Occipital lobe (tissue), 1 donor: ENCODE measurements at regions not wholly inside any gene's neighbourhood (a gene's known extent, or its start where the extent isn't known, plus 50 kb on each side); places are given as distances from the start of the nearest gene placed in this dataset.
"Not testable (repeated sequence)": the region's sequence is repeated elsewhere in the genome, so short reads cannot be mapped to it uniquely, and the experiment has no call there.

Experiments used
- DNase-seq: peaks from one replicate; lab custom pipeline; 2025; lab: John Stamatoyannopoulos, UW

DNA sequence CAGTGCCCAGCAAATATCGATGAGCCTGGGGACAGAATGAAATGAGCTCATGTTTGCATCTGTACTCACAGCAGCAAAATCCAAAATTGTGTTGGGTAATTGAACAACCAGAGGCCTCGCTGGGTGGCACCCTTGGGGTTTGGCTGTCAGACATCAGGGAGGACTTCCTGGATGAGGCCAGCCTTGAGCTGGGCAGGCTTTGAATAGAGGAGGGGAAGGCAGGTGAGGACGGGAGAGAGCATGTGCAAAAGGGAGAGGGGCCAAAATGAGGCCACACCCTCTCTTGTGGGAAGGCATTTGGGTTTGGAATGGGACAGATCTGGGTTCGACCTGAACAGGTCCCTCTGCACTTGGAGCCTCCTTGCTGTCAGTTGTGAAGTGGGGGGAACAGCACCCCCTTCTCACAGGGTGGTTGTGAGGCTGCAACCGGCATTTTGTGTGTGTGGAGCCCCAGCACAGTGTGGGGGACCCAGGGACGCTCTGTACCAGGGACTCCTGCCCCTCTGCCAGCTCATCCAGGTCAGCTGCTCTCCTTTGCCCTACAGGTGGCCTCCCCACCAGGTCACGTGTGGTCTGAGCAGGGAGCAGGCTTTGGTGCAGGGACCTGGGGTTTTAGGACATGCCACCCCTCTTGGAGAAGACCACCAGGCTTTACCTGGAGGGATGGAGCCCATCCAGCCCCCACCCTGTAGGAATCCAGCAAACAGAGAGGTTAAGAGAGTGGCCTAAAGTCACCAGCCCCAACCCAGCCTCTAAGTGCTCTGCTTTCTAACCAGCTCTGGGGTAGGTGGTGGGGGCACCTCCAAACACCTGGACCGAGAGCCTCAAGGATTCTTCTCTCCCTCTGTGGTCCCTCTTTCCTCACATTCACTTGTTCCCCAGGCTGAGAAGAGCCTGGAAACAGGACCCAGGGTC, 521.8 kb downstream of the PTPRU start:
- DNase-seq: no peak

DNA sequence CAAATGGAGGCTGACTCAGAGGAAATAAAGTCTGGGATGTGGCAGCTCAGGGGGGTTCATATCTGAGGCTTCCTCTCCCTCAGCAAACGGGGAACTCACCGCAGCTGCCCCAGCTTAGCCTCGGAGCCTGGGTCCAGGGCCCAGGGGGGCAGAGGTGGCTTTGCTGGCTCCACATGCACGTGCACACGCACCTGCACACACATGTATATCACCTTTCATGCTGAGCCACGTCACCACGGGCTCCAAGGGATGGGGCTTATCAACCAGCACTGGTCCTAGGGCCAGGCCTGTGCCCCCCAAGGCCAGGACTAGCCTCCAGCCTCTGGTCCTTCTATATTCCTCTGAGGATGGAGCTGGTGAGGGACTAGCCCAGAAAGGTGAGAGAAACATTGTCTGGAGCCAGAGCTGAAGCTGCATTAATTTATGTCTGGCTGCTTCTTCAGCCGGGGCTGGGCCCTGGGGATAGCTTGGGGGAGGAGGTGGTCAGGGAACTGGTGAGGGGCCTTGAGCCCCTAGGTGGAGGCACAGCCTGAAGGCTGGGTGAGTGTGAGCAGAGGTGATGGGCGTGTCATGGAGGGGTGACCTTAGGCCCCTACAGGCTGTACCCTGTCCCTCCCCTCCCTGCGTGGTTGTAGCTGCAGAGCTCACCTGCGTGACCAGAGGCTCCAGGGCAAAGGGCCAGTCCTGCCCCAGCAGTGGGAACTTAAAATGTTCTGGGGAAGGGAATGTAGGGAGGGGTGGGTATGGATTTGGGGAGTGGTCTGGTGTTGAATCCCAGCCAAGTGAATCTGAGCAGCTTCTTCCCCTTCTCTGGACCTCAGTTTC, 520.8 kb downstream of the PTPRU start:
- DNase-seq: no peak

DNA sequence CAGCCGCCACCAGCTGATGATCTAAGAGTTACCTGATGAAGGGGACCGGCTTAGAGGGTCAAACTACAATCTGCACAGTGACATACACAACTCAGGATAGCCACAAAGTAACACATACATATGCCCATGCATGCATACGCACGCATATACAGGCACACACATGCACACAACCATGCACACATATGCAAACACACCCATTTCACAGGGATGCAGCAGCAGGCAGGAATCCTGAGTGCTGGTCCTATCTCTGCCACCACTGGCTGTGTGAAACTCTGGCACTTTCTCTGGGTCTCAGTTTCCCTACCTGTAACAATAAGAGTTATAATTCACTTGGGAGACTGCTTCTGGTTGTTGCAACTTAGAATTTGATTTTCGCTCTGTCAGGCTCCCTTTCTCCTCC, 520.2 kb downstream of the PTPRU start:
- no peak for DNase-seq

DNA sequence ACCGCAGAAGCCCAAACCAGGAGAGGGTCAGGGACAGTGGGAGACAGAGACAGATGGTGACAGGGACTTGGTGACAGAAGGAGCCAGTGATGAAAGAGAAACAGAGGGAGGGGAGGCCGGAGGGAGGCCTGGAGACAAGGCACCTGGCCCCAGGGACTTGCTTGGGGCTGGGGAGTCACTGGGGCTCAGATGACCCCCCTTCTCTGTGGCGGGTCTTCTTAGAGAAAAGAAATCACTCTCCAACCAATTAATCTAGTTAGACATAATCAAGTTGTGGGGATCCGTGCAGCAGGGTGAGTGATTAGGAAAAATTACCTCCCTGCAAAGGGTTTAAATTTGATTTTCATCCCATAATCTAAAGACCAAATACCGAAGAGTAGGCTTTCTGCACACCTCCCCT, 519.8 kb downstream of the PTPRU start:
- DNase-seq: no peak

DNA sequence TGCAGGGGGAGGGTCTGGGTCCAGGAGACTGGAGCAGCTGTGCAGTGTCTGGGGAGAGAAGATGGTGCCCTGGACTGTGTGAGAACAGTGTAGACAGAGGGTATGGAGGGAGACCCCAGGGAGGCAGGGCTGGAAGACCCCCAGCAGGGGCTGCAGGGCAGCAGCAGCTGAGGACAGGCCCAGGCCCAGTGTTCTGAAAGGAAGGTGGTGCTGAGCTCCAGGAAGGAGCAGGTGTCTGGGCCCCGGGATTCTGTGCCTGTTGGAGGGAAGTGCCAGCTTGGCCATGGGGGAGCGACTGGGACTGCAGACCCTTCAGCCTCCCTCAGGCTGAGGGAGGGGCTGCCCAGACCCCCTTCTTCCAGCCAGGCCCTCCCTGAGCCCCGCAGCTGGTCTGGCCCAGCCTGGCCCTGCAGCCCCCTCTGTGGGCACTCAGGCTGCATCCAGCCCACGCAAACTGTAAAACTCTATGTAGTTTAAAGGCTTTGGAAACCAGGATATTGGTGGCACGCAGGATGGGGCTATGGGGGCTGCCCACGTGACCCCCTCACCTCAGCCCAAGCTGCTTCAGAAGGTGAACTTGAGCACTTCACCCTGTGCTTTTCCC, 519.2 kb downstream of the PTPRU start:
- not testable (repeated sequence) for DNase-seq

DNA sequence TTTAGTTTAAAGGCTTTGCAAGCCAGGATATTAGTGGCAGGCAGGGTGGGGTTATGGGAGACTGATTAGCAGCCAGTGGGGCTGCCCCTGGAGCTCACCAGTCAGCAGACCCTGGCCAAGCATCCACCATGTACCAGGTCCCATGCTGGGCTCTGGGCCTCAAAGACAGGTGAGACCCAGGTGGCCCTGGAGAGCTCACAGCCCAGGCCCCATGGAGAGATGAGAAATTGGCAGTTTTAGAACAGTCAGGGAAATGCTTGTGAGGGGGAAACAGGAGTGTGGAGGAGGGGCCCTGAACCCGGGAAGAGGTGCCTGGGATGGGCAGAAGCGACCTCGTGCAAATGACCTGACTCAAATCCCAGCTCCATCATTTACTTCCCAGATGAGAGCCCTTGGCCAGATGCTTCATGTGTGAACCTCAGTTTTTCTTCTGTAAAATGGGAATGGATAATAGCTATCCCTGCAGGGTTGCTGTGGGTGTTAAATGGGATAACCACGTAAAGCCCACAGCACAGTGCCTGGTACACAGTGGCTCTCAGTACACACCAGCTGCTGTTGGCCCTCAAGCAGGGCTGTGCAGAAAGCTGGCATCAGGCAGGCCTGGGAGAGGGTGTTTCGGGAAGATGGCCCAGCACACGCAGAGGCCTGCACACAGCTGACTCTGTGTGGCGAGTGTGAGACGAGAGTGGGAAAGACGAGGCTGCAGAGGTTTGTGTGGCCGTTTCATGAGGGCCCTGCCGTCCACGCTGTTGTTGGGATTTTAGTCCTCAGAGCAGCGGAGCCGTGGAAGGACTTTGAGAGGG, 518.5 kb downstream of the PTPRU start:
- no peak for DNase-seq

DNA sequence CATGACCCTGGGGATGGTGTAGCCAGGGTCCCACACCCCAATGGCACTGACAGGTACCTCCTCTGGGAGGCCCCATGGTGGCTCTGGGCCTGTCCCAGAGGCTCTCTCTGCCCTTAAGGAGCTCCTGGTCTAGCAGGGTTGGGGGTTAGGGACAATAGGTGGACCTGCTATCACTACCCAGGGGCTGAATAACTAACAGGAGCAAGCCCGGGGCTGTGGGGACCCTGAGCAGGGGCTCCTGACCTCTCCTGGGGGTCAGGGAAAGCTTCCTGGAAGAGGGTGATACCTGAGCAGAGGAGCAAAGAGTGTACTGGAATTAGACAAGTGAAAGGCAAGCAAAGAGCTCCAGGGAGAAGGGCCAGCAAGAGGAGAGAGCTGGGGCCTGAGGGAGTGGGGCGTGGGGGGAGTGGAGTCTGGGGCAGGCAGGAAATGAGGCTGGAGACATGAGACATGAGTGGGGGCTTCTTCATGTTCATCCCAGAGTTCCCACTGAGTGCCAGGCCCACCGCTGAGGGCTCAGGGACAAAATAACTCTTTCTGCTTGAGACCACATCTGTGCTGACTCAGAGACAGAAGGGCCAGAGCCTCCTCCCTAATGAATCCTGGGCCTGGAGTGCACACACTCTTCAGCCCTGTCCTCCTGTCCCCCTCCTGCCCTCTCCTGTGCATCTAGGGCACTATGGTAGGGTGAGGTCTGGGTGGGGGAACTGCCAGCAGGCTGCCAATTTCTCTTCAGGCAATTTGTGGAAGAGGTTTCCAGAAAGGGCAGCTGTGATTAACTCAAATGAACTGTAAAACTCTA, 517.6 kb downstream of the PTPRU start:
- DNase-seq: no peak

DNA sequence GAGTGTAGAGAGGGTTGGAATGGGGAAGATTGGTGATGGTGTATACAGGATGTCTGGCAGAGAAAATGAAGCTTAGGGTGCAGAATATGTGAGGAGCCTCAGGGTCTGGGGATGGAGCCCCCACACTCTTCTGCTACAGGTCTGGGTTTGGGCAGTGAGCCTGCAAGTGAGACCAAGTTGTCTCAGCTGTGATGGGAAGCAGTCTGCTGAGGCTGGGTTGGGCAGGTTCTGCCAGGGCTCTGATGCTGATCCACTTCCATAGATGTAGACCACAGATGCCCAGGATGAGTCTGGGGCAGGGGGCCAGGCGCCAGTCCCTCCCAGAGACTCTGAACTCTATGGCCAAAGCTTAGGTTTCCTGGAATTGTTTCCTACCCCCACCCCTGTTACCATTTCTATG, 516.9 kb downstream of the PTPRU start:
- no peak for DNase-seq

DNA sequence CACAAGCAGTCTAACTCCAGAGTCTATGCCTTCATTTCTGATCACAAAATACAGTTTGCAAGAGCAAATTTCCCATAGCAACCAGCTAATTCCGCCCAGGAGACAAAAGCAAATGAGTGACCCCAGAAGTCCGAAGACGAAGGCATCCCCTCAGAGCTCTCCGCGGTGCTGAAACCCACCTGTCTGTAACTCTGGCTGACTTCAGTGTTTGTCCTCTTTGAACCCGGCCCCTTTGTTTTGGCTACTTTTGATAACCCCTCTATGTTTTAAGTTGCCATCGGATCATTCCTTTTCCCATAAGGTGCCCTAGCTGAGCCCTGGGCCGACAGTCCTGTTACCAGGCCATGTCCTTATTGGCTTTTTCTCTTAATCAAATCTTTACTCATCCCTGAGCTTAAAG, 515.8 kb downstream of the PTPRU start:
- no peak for DNase-seq

DNA sequence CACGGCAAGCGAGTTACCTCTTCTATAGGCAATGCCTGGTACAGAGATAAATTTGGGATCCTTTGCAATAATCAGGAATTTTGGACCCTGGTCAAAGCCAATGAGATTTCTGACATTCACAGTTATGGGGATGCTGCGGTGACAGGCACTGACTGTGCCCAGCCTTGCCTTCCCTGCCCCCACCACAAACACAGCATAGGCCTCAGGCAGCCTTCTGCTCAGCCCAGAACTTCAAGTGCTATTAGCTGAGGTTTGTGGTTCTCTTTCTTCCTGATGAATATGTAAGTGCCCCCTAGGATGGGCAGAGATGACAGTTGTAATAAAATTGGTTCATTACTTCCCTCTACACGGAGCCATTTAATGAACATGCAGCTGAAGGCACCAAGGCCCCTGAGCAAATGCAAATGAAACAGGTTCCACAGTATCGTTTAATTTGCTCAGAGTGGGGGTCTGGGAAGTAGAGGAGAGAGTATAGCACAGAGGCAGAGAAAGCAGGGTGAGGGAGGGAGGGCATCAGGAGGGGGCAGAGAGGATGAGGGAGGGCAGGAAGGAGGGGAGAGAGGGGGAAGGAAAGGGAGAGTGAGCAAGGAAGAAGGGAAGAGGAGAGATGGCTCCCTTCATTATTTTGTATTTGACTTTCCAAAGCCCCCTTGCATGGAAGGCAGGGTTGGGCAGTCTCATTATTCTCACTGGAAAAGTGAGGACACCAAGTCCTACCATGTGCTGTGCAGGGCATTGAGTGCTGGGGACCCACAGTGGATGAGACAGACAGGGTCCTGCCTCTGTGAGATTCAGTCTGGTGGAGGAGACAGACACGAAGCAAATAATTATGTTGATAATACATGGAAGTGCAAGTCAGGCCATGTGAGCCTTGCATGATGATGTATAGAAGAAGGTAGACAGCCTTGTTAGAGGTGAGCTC, 513.0 kb downstream of the PTPRU start:
- DNase-seq: no peak

DNA sequence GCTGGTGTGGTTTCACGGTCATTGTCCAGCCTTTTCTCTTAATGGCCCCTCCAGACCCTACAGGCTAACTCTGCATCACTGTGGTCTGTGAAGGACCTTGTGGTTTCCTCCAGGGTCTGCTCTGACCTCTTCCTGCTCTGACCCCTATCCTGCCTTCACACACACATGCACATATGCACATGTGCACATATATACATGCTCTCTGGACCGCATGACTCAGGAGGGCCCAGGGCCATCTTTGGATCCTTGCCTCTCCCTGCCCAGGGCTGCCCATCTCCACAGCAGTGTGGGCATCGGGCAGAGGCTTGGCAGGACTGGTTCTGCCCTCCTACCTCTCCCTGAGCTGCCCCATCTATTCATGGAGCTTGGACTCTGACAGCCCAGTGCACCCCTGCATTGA, 510.9 kb downstream of the PTPRU start:
- DNase-seq: no peak

DNA sequence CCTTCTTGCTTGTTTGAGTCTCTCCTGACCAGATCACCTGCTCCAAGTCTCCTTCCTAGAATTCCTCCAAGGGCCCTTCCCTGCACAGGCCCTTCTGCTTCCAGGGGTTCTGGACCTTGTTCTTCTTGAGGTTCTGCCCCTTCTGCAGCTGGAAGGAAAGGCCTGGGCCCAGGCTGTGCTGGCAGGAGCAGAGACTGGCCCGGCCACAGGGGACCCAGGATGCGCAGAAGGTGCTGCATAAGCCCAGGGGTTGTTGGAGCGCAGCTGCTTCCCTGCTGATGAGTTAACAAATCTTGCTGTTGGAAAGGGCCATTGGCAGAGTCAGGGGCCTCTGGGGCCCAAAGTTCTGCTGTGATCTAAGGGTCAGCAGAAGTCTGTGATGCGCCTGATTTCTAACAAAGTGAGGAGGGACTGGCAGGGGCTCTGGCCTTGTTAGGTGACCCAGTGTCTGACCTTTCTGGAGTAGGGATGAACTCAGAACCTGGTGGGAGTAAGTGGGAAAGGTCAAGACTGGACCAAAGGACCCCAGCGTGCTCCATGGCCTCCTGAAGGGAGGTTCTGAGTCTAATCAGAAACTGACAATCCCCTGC, 509.8 kb downstream of the PTPRU start:
- DNase-seq: no peak

DNA sequence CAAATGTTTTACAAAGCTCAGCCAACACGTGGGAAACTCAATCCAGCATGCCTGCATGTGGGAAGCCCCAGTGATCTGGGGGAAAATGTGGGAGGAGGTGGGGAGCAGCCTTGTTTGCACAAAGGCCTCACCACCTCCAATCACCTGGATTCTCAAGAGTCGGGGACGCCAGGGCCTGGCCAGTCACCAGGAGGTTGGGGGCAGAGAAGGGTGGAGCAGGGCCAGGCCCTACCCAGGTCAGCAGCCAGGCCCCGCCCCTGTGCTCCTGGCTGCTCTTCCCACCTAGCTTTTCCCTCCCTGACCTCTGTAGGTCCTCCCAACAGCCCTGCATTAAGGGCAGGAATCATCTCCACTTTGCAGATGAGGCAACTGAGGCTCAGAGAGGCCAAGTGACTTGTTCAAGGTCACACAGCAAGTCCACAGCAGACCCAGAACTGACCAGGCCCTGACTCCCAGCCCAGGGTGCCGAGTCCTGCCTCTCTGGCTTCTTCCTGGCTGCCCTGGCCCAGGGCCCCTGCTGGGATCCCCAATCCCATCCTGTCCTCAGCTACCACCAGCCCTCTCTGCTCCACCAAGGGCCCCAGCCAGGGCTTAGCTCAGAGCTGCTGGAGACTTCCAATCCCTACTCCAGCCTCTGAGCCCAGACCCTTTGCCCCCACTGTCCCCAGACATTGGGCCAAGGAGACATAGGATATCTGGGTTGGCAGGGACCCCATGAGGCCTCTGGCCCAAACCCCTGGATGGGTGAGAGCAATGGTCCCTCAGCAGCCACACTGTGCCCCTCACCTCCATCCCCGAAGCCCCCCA, 508.6 kb downstream of the PTPRU start:
- DNase-seq: no peak

DNA sequence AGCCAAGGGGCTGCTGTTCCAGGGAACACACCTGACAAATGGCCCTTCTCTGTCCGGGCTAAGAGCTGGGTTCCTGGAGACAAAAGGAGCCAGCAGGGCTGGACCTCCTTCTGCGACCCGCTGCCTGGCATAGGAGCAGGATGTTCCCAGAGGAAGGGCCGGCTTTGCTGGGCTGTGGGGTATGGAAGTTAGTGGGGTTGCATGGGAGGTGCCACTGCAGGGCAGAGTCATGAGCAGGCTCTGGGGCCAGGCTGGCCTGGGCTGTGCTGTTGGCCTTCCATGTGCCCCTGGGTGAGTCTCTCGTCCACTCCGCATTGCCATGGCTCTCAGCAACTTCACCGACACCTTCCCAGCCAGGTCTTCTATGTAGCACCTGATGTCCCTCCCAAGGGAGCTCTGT, 507.6 kb downstream of the PTPRU start:
- no peak for DNase-seq

DNA sequence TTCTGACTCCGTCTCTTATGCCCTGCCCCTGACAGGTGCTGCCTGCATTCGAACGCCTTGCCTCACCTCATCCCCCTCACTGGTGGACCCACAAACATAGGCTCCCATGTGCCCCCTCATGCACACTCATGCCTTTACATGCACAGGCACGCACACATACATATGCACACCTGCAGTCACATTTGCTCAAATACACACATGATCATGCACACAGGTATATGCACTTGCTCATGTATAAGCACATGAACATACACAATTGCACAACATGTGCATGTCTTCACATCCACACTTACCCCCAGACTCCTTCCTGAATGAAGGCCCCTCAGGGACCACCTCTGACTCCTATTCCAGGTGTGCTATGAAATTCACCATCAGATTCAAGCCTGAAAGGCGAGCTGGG, 506.9 kb downstream of the PTPRU start:
- DNase-seq: no peak

DNA sequence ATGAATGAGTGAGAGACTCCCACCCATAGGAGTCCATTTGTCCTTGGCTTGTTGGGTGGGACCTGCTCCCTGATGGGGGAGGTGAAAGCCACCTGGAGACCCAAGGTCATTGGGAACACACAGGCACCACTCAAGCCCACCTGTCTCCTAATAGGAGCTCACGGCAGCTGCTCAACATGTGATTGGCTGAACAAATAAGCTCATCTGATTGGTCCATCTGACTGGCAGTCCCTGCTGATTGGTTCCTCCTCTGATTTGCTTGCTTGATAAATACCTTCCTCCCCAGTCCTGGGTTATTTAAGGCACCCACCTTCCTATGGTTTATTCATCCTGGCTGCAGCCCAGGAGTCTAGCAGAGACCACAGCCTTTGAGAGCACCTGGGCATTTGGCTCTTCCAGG, 502.9 kb downstream of the PTPRU start:
- DNase-seq: no peak

DNA sequence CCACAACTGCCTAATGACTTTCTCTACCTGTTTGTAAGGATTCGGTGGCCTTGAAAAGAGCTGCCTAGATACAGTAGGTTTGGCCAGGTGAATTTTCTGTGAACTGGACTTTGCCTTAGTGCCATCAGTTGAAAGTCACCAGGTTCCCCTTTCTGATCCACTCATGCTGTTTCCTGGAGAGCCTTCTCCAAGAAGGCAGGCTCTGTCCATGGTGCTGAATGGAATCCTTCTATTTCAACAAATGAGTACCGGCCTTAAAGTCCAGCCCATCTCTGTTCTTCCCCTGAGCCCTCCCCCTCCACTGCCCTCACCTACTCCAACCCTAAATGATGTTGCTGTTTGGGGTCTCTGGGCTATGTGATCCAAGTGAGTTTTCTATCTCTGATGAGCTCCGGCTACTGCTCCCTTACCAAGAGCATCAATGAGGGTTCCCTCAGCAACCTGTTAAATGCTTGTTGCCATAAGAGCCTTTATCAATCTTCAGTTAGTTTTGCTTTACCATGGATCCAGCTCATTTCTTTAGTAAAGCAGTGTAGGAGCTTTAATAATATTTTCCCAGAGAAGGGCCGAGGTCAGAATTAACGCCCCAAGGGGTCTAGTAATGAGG, 500.4 kb downstream of the PTPRU start:
- no peak for DNase-seq

DNA sequence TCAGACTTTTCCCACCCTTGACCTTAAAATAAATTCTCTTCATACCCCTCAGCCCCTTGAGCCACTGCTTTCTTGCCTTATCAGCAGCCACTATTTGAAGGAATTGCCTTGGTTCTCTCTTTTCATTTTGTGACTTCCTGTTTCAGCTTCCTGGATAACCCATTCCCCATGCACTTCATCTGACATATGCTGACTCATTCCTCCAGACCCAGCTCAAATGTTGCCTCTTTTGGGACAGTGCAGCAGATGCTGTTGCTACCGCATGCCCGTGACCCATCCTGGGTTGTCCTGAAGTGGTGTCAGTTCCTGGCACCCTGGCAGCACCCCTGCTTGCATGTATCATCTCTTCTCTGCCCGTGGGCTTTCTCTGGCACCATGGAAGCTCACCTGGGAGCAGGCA, 496.1 kb downstream of the PTPRU start:
- no peak for DNase-seq
